Thymus (tissue), 11 donors: ENCODE measurements at regions not wholly inside any gene's neighbourhood (a gene's known extent, or its start where the extent isn't known, plus 50 kb on each side); places are given as distances from the start of the nearest gene placed in this dataset.
"Not testable (repeated sequence)": the region's sequence is repeated elsewhere in the genome, so short reads cannot be mapped to it uniquely, and the experiment has no call there.

ENCODE experiments used
- DNase-seq, 9 donors: peaks; one replicate each; pipeline ENCODE4 v3.0.0-alpha.2; 2013; ENCODE audit warnings: low spot score in 9 of 9, low read depth in 6 of 9, missing footprints in 1 of 9
- H3K27ac ChIP-seq, 2 donors: one replicate each; pipeline ENCODE4 v1.5.1; 2013; ENCODE audit warnings: control low read depth in 1 of 2, low read depth in 1 of 2, low read length in 1 of 2, mild to moderate bottlenecking in 1 of 2, moderate library complexity in 1 of 2
- H3K27me3 ChIP-seq, 2 donors: one replicate each; pipeline ENCODE4 v1.5.1; 2013; ENCODE audit warnings: low read length in 1 of 2; ENCODE audit not compliant: control insufficient read depth in 2 of 2, insufficient read depth in 1 of 2
- H3K36me3 ChIP-seq, 2 donors: one replicate each; pipeline ENCODE4 v1.5.1; 2013; ENCODE audit warnings: low read length in 1 of 2, mild to moderate bottlenecking in 1 of 2, moderate library complexity in 1 of 2; ENCODE audit not compliant: control insufficient read depth in 2 of 2, insufficient read depth in 2 of 2
- H3K4me1 ChIP-seq, 2 donors: one replicate each; pipeline ENCODE4 v1.5.1; 2013; ENCODE audit warnings: low read length in 2 of 2; ENCODE audit not compliant: control insufficient read depth in 2 of 2, insufficient read depth in 2 of 2
- H3K4me3 ChIP-seq, 2 donors: one replicate each; pipeline ENCODE4 v1.5.1; 2013; ENCODE audit warnings: low read length in 2 of 2, control low read depth in 1 of 2, mild to moderate bottlenecking in 1 of 2
- H3K9me3 ChIP-seq, 2 donors: one replicate each; pipeline ENCODE4 v1.5.1; 2013; ENCODE audit warnings: low read length in 1 of 2, mild to moderate bottlenecking in 1 of 2; ENCODE audit not compliant: control insufficient read depth in 2 of 2, insufficient read depth in 1 of 2
- WGBS: extraction: QIAGEN DNeasy Blood & Tissue Kit; methylation state at CpG from one replicate; pipeline ENCODE4 v1.1.7; 2013; 5-methylcytosine and 5-hydroxymethylcytosine counted together
- donor health status: healthy.

- H3K4me1 ChIP-seq, H3K27me3 ChIP-seq, H3K27ac ChIP-seq, DNase-seq, H3K9me3 ChIP-seq, H3K4me3 ChIP-seq, H3K36me3 ChIP-seq: not testable (repeated sequence)
- 92% methylated on average over 3 of the region's 3 CpGs for WGBS
Measured at GRCh38 chr12:60213272-60213671, 617.4 kb downstream of the SLC16A7 start.

DNA sequence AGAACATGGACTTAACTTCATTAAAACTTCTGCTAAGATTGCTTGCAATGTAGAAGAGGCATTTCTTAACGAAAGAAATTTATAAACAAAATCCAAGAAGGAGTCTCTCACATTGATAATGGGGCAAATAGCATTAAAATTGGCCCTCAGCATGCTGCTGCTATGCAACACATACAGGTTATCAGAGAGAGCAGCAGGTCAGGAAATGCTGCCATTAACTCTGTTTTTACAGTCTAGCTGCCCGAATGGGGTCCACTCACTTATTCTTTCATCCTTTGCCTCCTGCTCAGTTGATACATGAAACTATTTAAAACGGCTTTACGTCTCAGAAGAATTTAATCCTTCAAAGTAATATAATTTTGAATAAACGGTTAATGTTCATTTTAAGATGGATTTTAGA lies 620.4 kb downstream of the SLC16A7 start:
- Histone ChIP-seq H3K27ac (no peak overlapping the region), H3K4me1 (no peaks in the 10 kb centered on the region), H3K9me3 (peaks cover 0 to 4% of the 10 kb centered on the region in 2 donors), H3K4me3 (no peak overlapping the region), H3K36me3 (no peaks in the 10 kb centered on the region), H3K27me3 (no peaks in the 10 kb centered on the region)
- WGBS = 93% methylated on average over 5 of the region's 5 CpGs
- DNase-seq = no peak

DNA sequence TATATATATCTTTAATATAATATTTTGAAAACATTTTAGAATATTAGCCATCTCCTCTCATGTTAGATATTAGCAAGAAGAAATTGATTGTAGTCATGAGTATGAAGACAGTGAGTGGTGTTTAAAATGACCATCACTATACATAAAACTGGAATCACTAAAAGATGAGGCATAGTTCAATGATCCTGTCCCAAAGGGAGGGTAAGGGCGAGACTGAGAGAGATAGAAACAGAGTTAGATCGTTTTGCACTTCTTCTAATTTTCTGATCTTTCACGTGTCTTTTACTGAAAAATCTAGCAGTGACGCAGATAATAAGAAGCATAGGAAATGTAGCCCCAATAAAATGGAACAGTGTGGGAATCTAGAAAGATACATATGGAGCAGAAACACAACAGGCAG lies 627.4 kb downstream of the SLC16A7 start:
- H3K27ac ChIP-seq = no peak overlapping the region
- H3K4me3 ChIP-seq = no peak overlapping the region
- H3K27me3 ChIP-seq = no peaks in the 10 kb centered on the region
- 82% methylated on average over 4 of the region's 4 CpGs for WGBS
- H3K9me3 ChIP-seq = peaks cover 0 to 8% of the 10 kb centered on the region in 2 donors
- no peaks in the 10 kb centered on the region for H3K4me1 ChIP-seq
- H3K36me3 ChIP-seq = no peaks in the 10 kb centered on the region
- DNase-seq = no peak

- peaks cover 0 to 8% of the 10 kb centered on the region in 2 donors for H3K9me3 ChIP-seq
- H3K4me3 ChIP-seq = no peak overlapping the region
- H3K27ac ChIP-seq = no peak overlapping the region
- DNase-seq = no peak
- no peaks in the 10 kb centered on the region for H3K27me3 ChIP-seq
- no peaks in the 10 kb centered on the region for H3K36me3 ChIP-seq
- 92% methylated on average over 11 of the region's 11 CpGs for WGBS
- H3K4me1 ChIP-seq = no peaks in the 10 kb centered on the region
Measured at GRCh38 chr12:60225216-60226000, 629.6 kb downstream of the SLC16A7 start.

DNA sequence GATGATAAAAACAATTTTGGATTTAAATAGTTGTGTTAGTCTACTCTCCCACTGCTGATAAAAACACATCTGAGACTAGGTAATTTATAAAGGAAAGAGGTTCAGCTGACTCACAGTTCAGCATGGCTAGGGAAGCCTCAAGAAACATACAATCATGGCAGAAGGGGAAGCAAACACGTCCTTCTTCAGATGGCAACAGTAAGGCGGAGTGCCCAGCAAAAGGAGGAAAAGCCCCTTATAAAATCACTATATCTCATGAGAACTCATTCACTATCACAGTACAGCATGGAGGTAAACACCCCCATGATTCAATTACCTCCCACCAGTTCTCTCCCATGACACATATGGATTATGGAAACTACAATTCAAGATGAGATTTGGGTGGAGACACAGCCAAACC lies 632.1 kb downstream of the SLC16A7 start:
- 95% methylated on average over 2 of the region's 2 CpGs for WGBS
- H3K36me3 ChIP-seq = no peaks in the 10 kb centered on the region
- no peak for DNase-seq
- H3K27ac ChIP-seq = no peak overlapping the region
- no peaks in the 10 kb centered on the region for H3K27me3 ChIP-seq
- no peak overlapping the region for H3K4me3 ChIP-seq
- H3K9me3 ChIP-seq = peaks cover 0 to 8% of the 10 kb centered on the region in 2 donors
- H3K4me1 ChIP-seq = no peaks in the 10 kb centered on the region

GRCh38 chr12:60230056-60230455 lies 634.2 kb downstream of the SLC16A7 start:
- 94% methylated on average over 4 of the region's 4 CpGs for WGBS

GRCh38 chr12:60231303-60231702 lies 635.5 kb downstream of the SLC16A7 start:
- Histone ChIP-seq H3K4me3 (no peak overlapping the region), H3K4me1 (no peaks in the 10 kb centered on the region), H3K9me3 (peaks cover 0 to 16% of the 10 kb centered on the region in 2 donors), H3K27ac (no peak overlapping the region), H3K27me3 (no peaks in the 10 kb centered on the region), H3K36me3 (no peaks in the 10 kb centered on the region)
- 92% methylated on average over 3 of the region's 3 CpGs for WGBS
- DNase-seq = no peak

More at GRCh38 chr12:60230056-60230455, 634.2 kb downstream of the SLC16A7 start:
- no peaks in the 10 kb centered on the region for H3K4me1 ChIP-seq
- no peaks in the 10 kb centered on the region for H3K36me3 ChIP-seq
- no peak for DNase-seq
- H3K4me3 ChIP-seq = no peak overlapping the region
- no peak overlapping the region for H3K27ac ChIP-seq
- H3K27me3 ChIP-seq = no peaks in the 10 kb centered on the region
- peaks cover 0 to 17% of the 10 kb centered on the region in 2 donors for H3K9me3 ChIP-seq

DNA sequence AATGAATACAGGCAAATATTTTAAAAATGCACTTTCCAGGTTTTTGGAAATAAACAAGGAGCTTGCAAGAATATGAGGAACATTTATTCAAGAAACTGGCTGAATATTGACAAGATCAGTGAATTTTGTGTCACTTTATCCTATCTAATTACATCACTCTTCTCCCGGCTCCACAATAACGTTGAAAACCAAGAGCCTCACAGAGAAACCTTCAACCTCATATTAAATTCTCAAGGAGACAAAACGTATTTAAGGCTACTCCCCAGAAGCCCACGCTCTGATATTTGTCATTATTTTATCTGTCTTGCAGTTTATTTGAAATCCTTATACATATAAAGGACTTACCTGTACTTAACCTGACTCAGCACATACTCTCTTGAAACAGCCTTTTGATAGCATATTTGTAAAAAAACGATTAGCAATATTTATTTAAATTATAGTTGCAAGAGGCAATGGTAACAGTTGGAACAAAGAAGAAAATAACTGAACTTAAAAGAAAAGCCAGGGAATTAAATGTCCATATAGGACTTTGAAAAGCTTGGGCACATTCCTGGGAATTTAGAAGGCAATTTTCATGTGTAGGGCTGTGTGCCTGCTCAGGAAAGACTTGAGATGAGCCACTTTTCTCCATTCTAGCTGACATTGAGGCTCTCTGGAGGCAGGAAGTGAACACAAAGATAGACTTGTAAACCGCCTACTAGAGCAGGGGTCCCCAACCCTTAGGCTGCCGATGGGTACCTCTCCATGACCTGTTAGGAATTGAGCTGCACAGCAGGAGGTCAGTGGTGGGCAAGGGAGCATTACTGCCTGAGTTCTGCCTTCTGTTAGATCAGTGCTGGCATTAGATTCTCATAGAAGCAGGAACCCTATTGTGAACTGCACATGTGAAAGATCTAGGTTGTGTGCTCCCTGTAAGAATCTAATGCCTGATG lies 636.4 kb downstream of the SLC16A7 start:
- no peak overlapping the region for H3K4me3 ChIP-seq
- no peaks in the 10 kb centered on the region for H3K36me3 ChIP-seq
- H3K4me1 ChIP-seq = no peaks in the 10 kb centered on the region
- DNase-seq = no peak
- no peak overlapping the region for H3K27ac ChIP-seq
- H3K9me3 ChIP-seq = peaks cover 0 to 16% of the 10 kb centered on the region in 2 donors
- no peaks in the 10 kb centered on the region for H3K27me3 ChIP-seq
- 90% methylated on average over 7 of the region's 7 CpGs for WGBS

GRCh38 chr12:60234611-60235195 lies 638.9 kb downstream of the SLC16A7 start:
- not testable (repeated sequence) for DNase-seq, H3K27ac ChIP-seq, H3K36me3 ChIP-seq, H3K4me1 ChIP-seq, H3K27me3 ChIP-seq, H3K4me3 ChIP-seq
- 88% methylated on average over 10 of the region's 10 CpGs for WGBS
- H3K9me3 ChIP-seq = peaks cover 0 to 14% of the 10 kb centered on the region in 2 donors
